ENCODE measurements at regions not wholly inside any gene's neighbourhood (a gene's known extent, or its start where the extent isn't known, plus 50 kb on each side); places are given as distances from the start of the nearest gene placed in this dataset.

DNA sequence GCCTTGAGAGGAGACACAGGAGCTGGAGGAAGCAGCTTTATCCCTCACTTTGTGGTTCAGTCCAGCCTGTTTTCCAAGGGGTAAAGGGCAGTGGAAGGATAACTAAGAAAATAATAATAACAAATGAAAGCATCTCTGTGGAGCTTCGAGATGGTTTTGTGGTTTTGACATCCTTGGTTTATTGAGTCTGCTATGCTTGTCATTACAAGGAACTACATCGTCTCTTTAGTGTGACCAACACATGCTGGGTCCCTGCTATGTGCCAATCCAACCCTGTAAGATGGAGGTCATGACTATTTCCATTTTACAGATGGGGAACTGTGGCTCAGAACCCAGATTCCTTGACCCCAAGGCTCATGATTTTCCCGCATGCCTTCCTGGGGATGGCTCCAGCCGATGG lies 124.8 kb downstream of the MRM1 start (continued):
- TF ChIP-seq GTF2F1 (IDR thresholded peaks at IDR 0.05; ENCODE audit: borderline replicate concordance, low read depth, low read length), result no peak
- no peak for TF ChIP-seq KDM1A (IDR thresholded peaks at IDR 0.05; ENCODE audit: borderline replicate concordance, low read length)
- TF ChIP-seq CBX5 (IDR thresholded peaks at IDR 0.05; ENCODE audit: low read depth, low read length), result no peak
